ENCODE measurements at regions not wholly inside any gene's neighbourhood (a gene's known extent, or its start where the extent isn't known, plus 50 kb on each side); places are given as distances from the start of the nearest gene placed in this dataset.

DNA sequence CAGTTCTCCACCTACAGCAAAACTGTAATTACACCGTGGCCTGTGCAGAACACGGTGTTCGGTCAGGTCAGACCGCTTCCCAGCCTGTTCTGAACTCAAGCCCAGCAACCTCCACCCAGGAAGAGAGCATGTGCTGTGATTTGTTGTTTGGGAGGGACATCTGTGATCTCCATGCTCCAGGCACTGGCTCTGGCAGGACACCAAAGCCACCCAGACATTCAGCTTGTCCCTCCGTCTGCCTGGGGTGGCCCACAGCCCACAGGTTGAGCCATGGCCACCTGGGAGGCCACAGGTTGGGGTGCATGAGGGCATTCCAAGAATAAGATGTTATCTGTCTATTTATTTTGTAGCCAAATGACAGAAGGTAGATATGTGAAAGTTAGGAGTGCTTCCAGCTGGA lies 1091.1 kb downstream of the VRK1 start:
- Histone ChIP-seq H3K36me3 (ENCODE audit: control insufficient read depth, insufficient read depth, low read length) (no peaks in the 10 kb centered on the region), H3K4me1 (ENCODE audit: control insufficient read depth, insufficient read depth, low read length) (no peaks in the 10 kb centered on the region), H3K9me3 (ENCODE audit: control insufficient read depth, insufficient read depth, low read length) (no peaks in the 10 kb centered on the region), H3K27me3 (ENCODE audit: control insufficient read depth, insufficient read depth, low read length) (no peaks in the 10 kb centered on the region), H3K4me3 (ENCODE audit: low read length) (no peak overlapping the region), H3K27ac (ENCODE audit: low read length) (no peak overlapping the region)
- WGBS (ENCODE audit: insufficient coverage, insufficient read length): no CpG with 5 or more reads among the region's 5 CpGs
- no peak for DNase-seq (ENCODE audit: low read depth, low spot score)

DNA sequence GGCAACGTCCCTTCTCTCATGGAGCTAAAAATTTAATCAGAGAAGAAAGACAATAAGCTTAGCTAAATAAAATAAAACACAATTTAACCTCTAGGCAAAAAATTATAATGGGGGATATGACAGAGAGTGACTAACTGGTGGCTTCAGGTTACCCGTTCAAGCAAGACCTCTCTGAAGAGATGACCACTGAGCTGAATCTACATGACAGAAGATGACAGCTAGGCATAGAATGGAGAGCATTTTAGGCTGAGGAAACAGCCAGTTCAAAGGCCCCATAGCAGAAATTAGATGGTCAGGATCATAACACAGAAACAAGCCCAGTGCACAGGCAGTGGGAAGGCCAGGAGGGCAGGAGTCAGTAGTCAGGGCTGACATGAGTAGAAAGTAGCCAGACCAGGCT lies 1094.3 kb downstream of the VRK1 start:
- Histone ChIP-seq H3K27ac (ENCODE audit: low read length) (no peak overlapping the region), H3K4me3 (ENCODE audit: low read length) (no peak overlapping the region), H3K9me3 (ENCODE audit: control insufficient read depth, insufficient read depth, low read length) (no peaks in the 10 kb centered on the region), H3K27me3 (ENCODE audit: control insufficient read depth, insufficient read depth, low read length) (no peaks in the 10 kb centered on the region), H3K36me3 (ENCODE audit: control insufficient read depth, insufficient read depth, low read length) (no peaks in the 10 kb centered on the region), H3K4me1 (ENCODE audit: control insufficient read depth, insufficient read depth, low read length) (no peaks in the 10 kb centered on the region)
- no CpG with 5 or more reads among the region's 2 CpGs for WGBS (ENCODE audit: insufficient coverage, insufficient read length)
- DNase-seq (ENCODE audit: low read depth, low spot score): no peak

DNA sequence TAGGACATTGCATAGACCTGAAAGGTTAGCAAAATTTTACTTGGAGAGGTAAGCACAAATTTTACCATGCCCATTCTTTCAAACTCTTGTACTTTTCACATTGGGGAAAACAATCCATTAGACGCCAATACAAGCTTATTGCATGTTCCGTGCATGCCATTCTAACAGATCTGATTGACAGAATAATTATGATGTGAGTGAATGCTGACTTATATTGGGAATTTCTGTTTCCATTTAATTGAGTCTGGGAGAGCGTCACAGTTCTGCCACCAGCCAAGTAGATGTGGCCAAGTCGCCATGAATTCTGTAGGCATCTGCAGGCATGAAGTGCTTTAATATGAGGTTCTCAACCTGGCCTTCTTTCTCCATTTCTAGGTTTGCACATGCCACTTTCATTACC lies 1097.4 kb downstream of the VRK1 start:
- H3K27ac ChIP-seq (ENCODE audit: low read length): no peak overlapping the region
- DNase-seq (ENCODE audit: low read depth, low spot score): no peak
- no CpG with 5 or more reads among the region's 4 CpGs for WGBS (ENCODE audit: insufficient coverage, insufficient read length)
- no peak overlapping the region for H3K4me3 ChIP-seq (ENCODE audit: low read length)
- H3K27me3 ChIP-seq (ENCODE audit: control insufficient read depth, insufficient read depth, low read length): no peaks in the 10 kb centered on the region
- no peaks in the 10 kb centered on the region for H3K4me1 ChIP-seq (ENCODE audit: control insufficient read depth, insufficient read depth, low read length)
- no peaks in the 10 kb centered on the region for H3K9me3 ChIP-seq (ENCODE audit: control insufficient read depth, insufficient read depth, low read length)
- no peaks in the 10 kb centered on the region for H3K36me3 ChIP-seq (ENCODE audit: control insufficient read depth, insufficient read depth, low read length)

DNA sequence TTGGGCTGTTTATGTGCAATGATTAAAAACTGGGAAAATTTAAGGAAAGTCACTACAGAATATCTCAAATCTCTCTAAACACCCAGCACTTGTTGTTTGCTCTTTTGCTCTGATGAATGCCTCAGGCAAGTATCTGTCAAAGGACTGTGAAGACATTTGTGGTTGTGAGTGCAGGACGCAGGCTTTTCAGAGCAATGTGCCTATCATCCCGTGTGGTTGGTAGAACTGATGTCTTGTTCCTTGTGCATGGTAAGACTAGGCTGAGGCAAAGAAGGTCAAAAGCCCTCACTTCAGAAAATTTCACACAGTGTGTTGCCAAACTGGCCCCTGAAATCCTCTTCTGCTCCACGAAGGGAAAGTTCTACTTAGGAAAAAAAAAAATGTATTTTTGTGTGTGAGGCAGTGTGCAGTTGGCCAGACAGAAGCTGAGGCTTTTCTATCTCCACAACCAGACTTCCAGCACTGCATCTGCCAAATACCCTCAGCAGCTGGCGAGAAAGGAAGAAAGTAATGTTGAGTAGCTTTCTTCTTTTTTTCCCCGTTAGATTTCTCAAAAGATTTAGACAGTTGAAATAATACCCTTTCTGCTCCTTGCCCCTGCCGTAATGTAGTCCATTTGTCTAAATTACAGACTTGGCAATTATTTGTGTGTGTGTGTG lies 1103.1 kb downstream of the VRK1 start:
- H3K4me3 ChIP-seq (ENCODE audit: low read length): no peak overlapping the region
- DNase-seq (ENCODE audit: low read depth, low spot score): no peak
- no peaks in the 10 kb centered on the region for H3K9me3 ChIP-seq (ENCODE audit: control insufficient read depth, insufficient read depth, low read length)
- no CpG with 5 or more reads among the region's 6 CpGs for WGBS (ENCODE audit: insufficient coverage, insufficient read length)
- no peaks in the 10 kb centered on the region for H3K36me3 ChIP-seq (ENCODE audit: control insufficient read depth, insufficient read depth, low read length)
- no peaks in the 10 kb centered on the region for H3K27me3 ChIP-seq (ENCODE audit: control insufficient read depth, insufficient read depth, low read length)
- no peak overlapping the region for H3K27ac ChIP-seq (ENCODE audit: low read length)
- no peaks in the 10 kb centered on the region for H3K4me1 ChIP-seq (ENCODE audit: control insufficient read depth, insufficient read depth, low read length)

DNA sequence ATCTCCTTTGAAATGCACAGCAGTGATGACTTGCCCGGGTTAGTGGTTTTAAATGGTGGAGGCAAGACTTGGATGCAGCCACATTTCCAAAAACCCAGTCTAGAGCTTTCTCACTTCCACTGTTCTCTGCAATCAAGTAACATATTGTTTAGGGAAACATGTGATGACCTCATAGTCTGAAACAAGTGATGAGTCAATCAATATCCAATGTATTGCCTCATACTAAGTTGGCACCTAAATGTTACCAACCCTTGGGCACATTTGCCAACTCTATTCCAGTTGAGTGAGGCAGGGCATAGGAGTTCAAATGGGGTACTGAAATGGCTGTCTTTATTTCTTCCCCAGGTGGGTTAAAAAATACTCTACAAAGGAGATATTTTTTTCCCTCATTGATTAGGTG lies 1105.4 kb downstream of the VRK1 start:
- WGBS (ENCODE audit: insufficient coverage, insufficient read length): no CpG with 5 or more reads among the region's 1 CpG
- H3K27me3 ChIP-seq (ENCODE audit: control insufficient read depth, insufficient read depth, low read length): no peaks in the 10 kb centered on the region
- no peak for DNase-seq (ENCODE audit: low read depth, low spot score)
- no peaks in the 10 kb centered on the region for H3K36me3 ChIP-seq (ENCODE audit: control insufficient read depth, insufficient read depth, low read length)
- no peak overlapping the region for H3K4me3 ChIP-seq (ENCODE audit: low read length)
- H3K4me1 ChIP-seq (ENCODE audit: control insufficient read depth, insufficient read depth, low read length): no peaks in the 10 kb centered on the region
- H3K27ac ChIP-seq (ENCODE audit: low read length): no peak overlapping the region
- no peaks in the 10 kb centered on the region for H3K9me3 ChIP-seq (ENCODE audit: control insufficient read depth, insufficient read depth, low read length)

DNA sequence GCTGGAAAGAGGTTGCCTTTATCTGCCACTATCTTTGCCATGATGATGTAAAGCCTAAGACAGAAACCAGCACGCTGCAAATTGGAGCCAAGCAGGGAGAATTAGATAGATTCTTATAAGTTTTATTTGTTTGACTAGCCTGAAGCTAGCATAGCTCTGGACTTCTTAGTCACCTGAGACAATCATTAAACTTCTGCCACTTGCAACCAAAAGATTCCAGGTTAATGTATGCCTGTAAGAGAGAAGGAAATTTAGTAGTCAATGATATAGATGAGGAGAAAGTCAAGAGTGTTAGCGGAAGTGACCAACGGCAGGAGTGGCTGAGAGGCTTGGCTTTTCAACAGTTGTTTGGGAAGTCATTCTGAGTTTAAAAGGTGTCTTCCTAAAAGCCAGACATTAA lies 1106.6 kb downstream of the VRK1 start:
- Histone ChIP-seq H3K4me1 (ENCODE audit: control insufficient read depth, insufficient read depth, low read length) (no peaks in the 10 kb centered on the region), H3K4me3 (ENCODE audit: low read length) (no peak overlapping the region), H3K27ac (ENCODE audit: low read length) (no peak overlapping the region), H3K36me3 (ENCODE audit: control insufficient read depth, insufficient read depth, low read length) (no peaks in the 10 kb centered on the region), H3K27me3 (ENCODE audit: control insufficient read depth, insufficient read depth, low read length) (no peaks in the 10 kb centered on the region), H3K9me3 (ENCODE audit: control insufficient read depth, insufficient read depth, low read length) (no peaks in the 10 kb centered on the region)
- WGBS (ENCODE audit: insufficient coverage, insufficient read length): no CpG with 5 or more reads among the region's 3 CpGs
- DNase-seq (ENCODE audit: low read depth, low spot score): no peak

DNA sequence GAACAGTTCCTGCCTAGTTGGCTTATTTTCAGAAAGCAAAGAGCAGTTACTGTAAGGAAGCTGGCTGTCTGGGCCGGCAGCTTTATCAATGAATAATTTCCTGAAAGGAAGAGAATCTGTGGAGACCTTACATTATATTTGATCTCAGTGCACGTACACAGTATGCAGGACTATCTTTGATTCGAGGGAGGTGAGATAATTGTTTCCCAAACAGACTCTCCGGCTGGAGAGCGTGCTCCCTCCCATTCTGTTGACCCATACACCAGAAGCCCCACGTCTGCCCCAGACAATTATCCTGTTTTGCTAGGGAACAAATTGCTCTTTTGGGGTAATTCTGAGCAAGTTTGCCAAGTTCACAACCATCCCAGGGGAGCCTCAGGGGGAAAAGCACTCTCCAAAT lies 1115.0 kb downstream of the VRK1 start:
- Histone ChIP-seq H3K4me1 (ENCODE audit: control insufficient read depth, insufficient read depth, low read length) (no peaks in the 10 kb centered on the region), H3K4me3 (ENCODE audit: low read length) (no peak overlapping the region), H3K27me3 (ENCODE audit: control insufficient read depth, insufficient read depth, low read length) (no peaks in the 10 kb centered on the region), H3K9me3 (ENCODE audit: control insufficient read depth, insufficient read depth, low read length) (no peaks in the 10 kb centered on the region), H3K36me3 (ENCODE audit: control insufficient read depth, insufficient read depth, low read length) (no peaks in the 10 kb centered on the region), H3K27ac (ENCODE audit: low read length) (no peak overlapping the region)
- no CpG with 5 or more reads among the region's 6 CpGs for WGBS (ENCODE audit: insufficient coverage, insufficient read length)
- no peak for DNase-seq (ENCODE audit: low read depth, low spot score)

DNA sequence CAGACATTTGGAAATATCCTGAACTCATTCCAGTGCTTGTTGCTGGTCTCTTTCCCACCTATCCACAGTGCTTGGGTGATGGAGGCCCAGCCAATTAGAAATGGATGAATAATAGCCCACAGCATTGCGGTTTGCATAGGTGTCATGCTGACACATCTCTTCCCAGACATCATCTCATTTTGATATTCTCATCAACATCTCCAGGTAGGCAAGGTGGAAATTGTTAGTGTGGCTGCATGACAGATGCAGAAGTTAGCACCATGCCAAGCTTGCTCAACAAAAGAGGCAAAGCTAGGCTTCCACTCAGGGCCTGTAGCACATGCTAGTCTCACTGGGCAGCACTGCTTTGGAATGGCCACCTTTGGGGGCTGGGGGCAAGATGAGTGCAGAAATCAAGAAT lies 1118.9 kb downstream of the VRK1 start:
- Histone ChIP-seq H3K27ac (ENCODE audit: low read length) (no peak overlapping the region), H3K27me3 (ENCODE audit: control insufficient read depth, insufficient read depth, low read length) (no peaks in the 10 kb centered on the region), H3K9me3 (ENCODE audit: control insufficient read depth, insufficient read depth, low read length) (no peaks in the 10 kb centered on the region), H3K4me3 (ENCODE audit: low read length) (no peak overlapping the region), H3K4me1 (ENCODE audit: control insufficient read depth, insufficient read depth, low read length) (no peaks in the 10 kb centered on the region), H3K36me3 (ENCODE audit: control insufficient read depth, insufficient read depth, low read length) (no peaks in the 10 kb centered on the region)
- WGBS (ENCODE audit: insufficient coverage, insufficient read length): no CpG with 5 or more reads among the region's 1 CpG
- no peak for DNase-seq (ENCODE audit: low read depth, low spot score)

DNA sequence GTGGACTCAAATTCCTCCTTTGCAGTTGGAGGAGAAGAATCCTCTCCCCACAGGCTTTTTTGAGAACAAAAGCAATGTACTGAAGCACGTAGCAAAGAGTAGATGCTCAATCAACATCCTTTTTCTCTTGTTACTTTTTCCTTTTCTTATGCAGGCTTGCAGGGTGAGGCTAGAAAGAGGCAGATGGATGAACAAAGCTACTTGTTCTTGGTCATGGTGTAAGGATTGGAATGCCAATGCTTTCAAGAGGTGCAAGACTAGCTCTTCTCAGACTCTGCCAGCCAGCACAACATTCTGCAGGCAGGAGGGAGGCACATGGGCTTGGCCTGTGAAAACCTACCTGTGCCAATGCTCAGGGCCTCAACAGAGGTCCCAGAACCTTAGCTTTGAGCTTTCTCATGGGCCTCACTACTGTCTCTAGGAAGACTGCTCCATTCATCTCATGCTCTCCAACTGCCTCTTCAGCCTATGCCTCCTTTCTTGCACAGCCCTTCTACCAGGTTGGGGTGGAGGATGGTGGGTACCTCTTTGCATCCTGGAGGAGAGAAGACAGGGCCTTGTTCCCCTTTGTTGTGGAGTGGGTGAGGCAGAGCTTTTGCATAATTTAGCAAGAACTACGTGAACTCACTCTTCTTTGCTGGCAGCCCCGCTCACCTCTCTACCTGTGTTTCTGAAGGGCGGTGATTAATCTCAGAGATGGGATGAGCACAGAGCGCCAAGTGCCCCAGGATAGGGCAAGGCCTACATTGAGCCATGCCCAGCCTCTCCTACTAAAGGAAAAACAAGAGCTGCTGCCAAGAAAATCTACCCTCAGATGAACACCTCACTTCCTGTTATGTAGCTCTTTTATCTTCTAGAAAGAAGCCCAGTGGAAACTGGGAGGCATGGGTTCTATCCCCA lies 1119.7 kb downstream of the VRK1 start:
- Histone ChIP-seq H3K27me3 (ENCODE audit: control insufficient read depth, insufficient read depth, low read length) (no peaks in the 10 kb centered on the region), H3K4me1 (ENCODE audit: control insufficient read depth, insufficient read depth, low read length) (no peaks in the 10 kb centered on the region), H3K4me3 (ENCODE audit: low read length) (no peak overlapping the region), H3K9me3 (ENCODE audit: control insufficient read depth, insufficient read depth, low read length) (no peaks in the 10 kb centered on the region), H3K27ac (ENCODE audit: low read length) (no peak overlapping the region), H3K36me3 (ENCODE audit: control insufficient read depth, insufficient read depth, low read length) (no peaks in the 10 kb centered on the region)
- WGBS (ENCODE audit: insufficient coverage, insufficient read length): no CpG with 5 or more reads among the region's 5 CpGs
- DNase-seq (ENCODE audit: low read depth, low spot score): no peak

DNA sequence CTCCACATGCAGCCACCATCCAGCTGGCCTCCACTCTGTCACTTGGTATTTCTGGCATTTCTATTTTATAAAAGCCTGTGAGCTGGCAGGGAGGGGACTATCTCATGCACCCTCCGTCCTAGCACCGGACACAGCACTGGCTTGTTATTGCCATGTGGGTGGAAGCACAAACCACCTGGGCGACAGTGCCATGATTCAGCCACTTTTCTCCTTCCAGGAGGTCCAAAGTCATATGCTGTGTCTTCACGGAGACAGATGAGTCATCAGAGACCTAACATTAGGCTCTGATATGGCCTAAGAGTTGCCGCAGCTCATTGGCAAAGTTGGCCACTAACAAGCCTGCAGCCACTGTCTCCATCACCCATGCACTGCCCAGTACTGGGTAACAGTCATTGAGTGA lies 1123.0 kb downstream of the VRK1 start:
- Histone ChIP-seq H3K9me3 (ENCODE audit: control insufficient read depth, insufficient read depth, low read length) (no peaks in the 10 kb centered on the region), H3K4me1 (ENCODE audit: control insufficient read depth, insufficient read depth, low read length) (no peaks in the 10 kb centered on the region), H3K4me3 (ENCODE audit: low read length) (no peak overlapping the region), H3K27me3 (ENCODE audit: control insufficient read depth, insufficient read depth, low read length) (no peaks in the 10 kb centered on the region), H3K36me3 (ENCODE audit: control insufficient read depth, insufficient read depth, low read length) (no peaks in the 10 kb centered on the region), H3K27ac (ENCODE audit: low read length) (no peak overlapping the region)
- no peak for DNase-seq (ENCODE audit: low read depth, low spot score)
- no CpG with 5 or more reads among the region's 5 CpGs for WGBS (ENCODE audit: insufficient coverage, insufficient read length)

DNA sequence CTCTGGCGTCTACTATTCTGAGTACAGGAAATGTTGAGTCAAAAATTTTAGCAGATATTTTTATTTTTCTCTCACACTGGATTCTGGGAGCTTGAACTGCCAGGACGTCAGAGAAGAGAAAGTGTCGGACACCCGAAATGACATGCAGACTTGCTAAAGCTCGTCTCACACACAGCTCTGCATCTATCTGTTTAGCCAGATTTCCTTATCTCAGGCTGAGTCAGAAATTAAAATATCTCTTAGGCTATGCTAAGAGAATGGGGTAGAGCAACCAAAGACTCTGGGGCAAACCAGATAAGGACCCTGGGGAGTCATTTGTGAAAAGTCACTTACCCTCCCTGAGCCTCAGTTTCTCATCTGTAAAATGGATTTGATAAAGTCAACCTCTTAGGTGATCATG lies 1124.1 kb downstream of the VRK1 start:
- no CpG with 5 or more reads among the region's 5 CpGs for WGBS (ENCODE audit: insufficient coverage, insufficient read length)
- no peaks in the 10 kb centered on the region for H3K9me3 ChIP-seq (ENCODE audit: control insufficient read depth, insufficient read depth, low read length)
- no peaks in the 10 kb centered on the region for H3K36me3 ChIP-seq (ENCODE audit: control insufficient read depth, insufficient read depth, low read length)
- H3K27me3 ChIP-seq (ENCODE audit: control insufficient read depth, insufficient read depth, low read length): no peaks in the 10 kb centered on the region
- no peak overlapping the region for H3K4me3 ChIP-seq (ENCODE audit: low read length)
- DNase-seq (ENCODE audit: low read depth, low spot score): no peak
- no peak overlapping the region for H3K27ac ChIP-seq (ENCODE audit: low read length)
- no peaks in the 10 kb centered on the region for H3K4me1 ChIP-seq (ENCODE audit: control insufficient read depth, insufficient read depth, low read length)
